Kidney (tissue), 13 donors: ENCODE measurements at regions not wholly inside any gene's neighbourhood (a gene's known extent, or its start where the extent isn't known, plus 50 kb on each side); places are given as distances from the start of the nearest gene placed in this dataset.

Source experiments
- DNase-seq, 5 donors: peaks; one replicate each; pipeline ENCODE4 v3.0.0-alpha.2; 2013 to 2020
- FAIRE-seq: peaks from 2 replicates; lab custom pipeline; 2012; peaks lifted over from hg19 to GRCh38; lab: Jason Lieb, UNC
- H3K27ac ChIP-seq, 2 donors: one replicate each; pipeline ENCODE4 v1.7.0; 2013; ENCODE audit warnings: low read depth in 2 of 2, low read length in 2 of 2, inconsistent platforms in 1 of 2
- H3K27me3 ChIP-seq: one replicate; pipeline ENCODE4 v1.7.1; 2013; ENCODE audit warnings: low read length, inconsistent platforms; ENCODE audit not compliant: control insufficient read depth, insufficient read depth
- H3K36me3 ChIP-seq, 3 donors: one replicate each; pipeline versions ENCODE4 v1.7.0 to v1.7.1; 2013; ENCODE audit warnings: low read length in 3 of 3, control low read depth in 1 of 3, inconsistent platforms in 1 of 3; ENCODE audit not compliant: insufficient read depth in 3 of 3, control insufficient read depth in 2 of 3
- H3K4me1 ChIP-seq, 3 donors: one replicate each; pipeline versions ENCODE4 v1.7.0 to v1.7.1; 2013; ENCODE audit warnings: low read length in 3 of 3, inconsistent platforms in 1 of 3, low read depth in 1 of 3; ENCODE audit not compliant: control insufficient read depth in 2 of 3, insufficient read depth in 2 of 3
- H3K4me3 ChIP-seq, 3 donors: one replicate each; pipeline versions ENCODE4 v1.7.0 to v1.8.1; 2013; ENCODE audit warnings: low read length in 3 of 3, control low read depth in 1 of 3, inconsistent platforms in 1 of 3
- H3K9ac ChIP-seq, 3 donors: one replicate each; pipeline versions ENCODE4 v1.7.0 to v1.7.1; 2013; ENCODE audit warnings: low read length in 3 of 3, control low read depth in 1 of 3, inconsistent platforms in 1 of 3
- H3K9me3 ChIP-seq, 3 donors: one replicate each; pipeline versions ENCODE4 v1.7.0 to v1.7.1; 2013; ENCODE audit warnings: low read length in 3 of 3, control low read depth in 1 of 3, inconsistent platforms in 1 of 3; ENCODE audit not compliant: control insufficient read depth in 2 of 3, insufficient read depth in 1 of 3
- intact Hi-C: fragments of 100-400 bp; cut with DNase I; formaldehyde crosslinking; loops from one replicate; pipeline ENCODE4 v1.11.1; 2022
- TF ChIP-seq, protein P1 (sequence below): IDR thresholded peaks from 3 replicates; pipeline ENCODE4 v1.5.1; 2012; ENCODE audit warnings: mild to moderate bottlenecking, moderate library complexity, borderline replicate concordance; ENCODE audit not compliant: insufficient read depth; ENCODE audit errors: extremely low read depth
- donor health status: control.
- donor health status: control.
- donor health status: control.
- donor health status: control.
- donor health status: control.
- donor health status: DM: yes; HTN: yes; CAD: no.
- donor health status: Normal renal cell carcinoma (clear cell type).

DNA sequence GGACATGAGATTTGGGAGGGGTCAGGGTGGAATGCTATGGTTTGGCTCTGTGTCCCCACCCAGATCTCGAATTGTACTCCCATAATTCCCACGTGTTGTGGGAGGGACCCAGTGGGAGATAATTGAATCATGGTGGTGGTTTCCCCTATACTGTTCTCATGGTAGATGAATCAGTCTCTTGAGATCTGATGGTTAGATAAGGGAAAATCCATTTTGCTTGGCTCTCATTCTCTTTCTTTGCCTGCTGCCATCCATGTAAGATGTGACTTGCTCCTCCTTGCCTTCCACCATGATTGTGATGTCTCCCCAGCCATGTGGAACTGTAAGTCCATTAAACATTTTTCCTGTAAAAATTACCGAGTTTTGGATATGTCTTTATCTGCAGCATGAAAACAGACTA is 80.9 kb upstream of the GALNT5 start:
- Histone ChIP-seq H3K36me3 (no peaks in the 10 kb centered on the region), H3K4me1 (no peaks in the 10 kb centered on the region), H3K27me3 (no peaks in the 10 kb centered on the region), H3K9ac (no peak overlapping the region), H3K9me3 (no peaks in the 10 kb centered on the region), H3K4me3 (no peak overlapping the region), H3K27ac (no peak overlapping the region)
- intact Hi-C loops = no loop called here
- no peak for FAIRE-seq
- no peak for DNase-seq
- TF ChIP-seq, protein P1, sequence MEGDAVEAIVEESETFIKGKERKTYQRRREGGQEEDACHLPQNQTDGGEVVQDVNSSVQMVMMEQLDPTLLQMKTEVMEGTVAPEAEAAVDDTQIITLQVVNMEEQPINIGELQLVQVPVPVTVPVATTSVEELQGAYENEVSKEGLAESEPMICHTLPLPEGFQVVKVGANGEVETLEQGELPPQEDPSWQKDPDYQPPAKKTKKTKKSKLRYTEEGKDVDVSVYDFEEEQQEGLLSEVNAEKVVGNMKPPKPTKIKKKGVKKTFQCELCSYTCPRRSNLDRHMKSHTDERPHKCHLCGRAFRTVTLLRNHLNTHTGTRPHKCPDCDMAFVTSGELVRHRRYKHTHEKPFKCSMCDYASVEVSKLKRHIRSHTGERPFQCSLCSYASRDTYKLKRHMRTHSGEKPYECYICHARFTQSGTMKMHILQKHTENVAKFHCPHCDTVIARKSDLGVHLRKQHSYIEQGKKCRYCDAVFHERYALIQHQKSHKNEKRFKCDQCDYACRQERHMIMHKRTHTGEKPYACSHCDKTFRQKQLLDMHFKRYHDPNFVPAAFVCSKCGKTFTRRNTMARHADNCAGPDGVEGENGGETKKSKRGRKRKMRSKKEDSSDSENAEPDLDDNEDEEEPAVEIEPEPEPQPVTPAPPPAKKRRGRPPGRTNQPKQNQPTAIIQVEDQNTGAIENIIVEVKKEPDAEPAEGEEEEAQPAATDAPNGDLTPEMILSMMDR = no peak

DNA sequence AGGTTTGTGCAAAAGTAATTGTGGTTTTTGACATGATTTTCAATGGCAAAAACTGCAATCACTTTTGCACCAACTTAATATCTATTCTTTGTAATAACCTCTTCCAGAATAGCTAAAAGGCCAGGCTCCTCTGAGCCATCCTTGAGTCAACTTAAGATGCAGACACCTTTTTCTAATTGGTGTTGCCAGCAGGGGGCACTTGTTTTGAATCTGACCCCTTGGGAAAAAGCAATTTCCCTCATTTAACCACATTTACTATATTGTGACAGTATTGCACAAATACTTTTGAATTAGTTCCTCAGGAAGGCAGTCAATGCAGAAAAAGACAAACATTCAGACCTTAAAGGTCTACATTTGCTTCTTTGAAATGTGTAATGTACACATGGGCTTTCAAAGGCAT is 78.6 kb upstream of the GALNT5 start:
- intact Hi-C loops = no loop called here
- DNase-seq = no peak

DNA sequence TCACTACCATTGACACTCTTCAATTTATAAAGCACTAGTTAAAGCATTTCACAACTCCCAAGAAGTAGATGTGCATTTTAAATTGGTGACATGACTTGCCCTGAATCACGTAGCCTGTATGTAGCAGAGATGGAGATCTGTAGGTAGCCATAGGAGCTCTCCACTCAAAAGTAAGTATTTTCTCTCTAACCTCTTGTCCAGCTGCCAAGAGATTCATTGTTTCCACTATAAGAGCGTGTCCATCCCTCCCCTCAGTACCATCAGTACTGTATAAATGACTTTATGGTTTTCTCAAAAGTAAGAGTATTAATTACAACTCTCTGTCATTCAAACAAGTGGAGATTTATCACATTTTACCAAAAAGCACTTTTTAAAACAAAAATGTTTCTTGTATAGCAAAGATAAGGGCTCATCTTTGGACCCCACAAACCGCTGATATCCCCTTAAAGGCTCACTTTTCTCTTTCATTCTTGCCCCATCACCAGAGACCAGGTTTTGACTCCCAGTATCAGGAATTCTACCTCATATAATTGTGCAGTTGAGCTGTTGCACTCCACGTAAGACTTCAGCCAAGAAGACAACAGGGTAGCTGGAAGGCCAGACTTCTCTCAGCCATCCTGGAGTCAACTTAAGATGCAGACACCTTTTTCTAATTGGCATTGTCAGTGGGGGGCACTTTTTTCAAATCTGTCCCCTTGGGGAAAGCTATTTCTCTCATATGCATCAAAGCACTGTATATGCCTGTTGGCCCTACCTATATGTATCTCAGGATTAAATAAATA is 78.0 kb upstream of the GALNT5 start:
- Histone ChIP-seq H3K27me3 (no peaks in the 10 kb centered on the region), H3K4me3 (no peak overlapping the region), H3K9ac (no peak overlapping the region), H3K4me1 (peaks cover 0 to 2% (median 0%) of the 10 kb centered on the region in 3 donors), H3K27ac (no peak overlapping the region), H3K9me3 (no peaks in the 10 kb centered on the region), H3K36me3 (no peaks in the 10 kb centered on the region)
- FAIRE-seq = no peak
- intact Hi-C loops = no loop called here
- no peak for DNase-seq
- TF ChIP-seq, protein P1 = no peak

More for the DNA sequence above, 78.6 kb upstream of the GALNT5 start:
- Histone ChIP-seq H3K9me3 (no peaks in the 10 kb centered on the region), H3K27me3 (no peaks in the 10 kb centered on the region), H3K4me3 (no peak overlapping the region), H3K4me1 (peaks cover 0 to 2% (median 0%) of the 10 kb centered on the region in 3 donors), H3K36me3 (no peaks in the 10 kb centered on the region), H3K9ac (no peak overlapping the region), H3K27ac (no peak overlapping the region)
- TF ChIP-seq, protein P1 = no peak
- FAIRE-seq = no peak
